Amniotic stem cell (primary cell): ENCODE measurements at regions not wholly inside any gene's neighbourhood (a gene's known extent, or its start where the extent isn't known, plus 50 kb on each side); places are given as distances from the start of the nearest gene placed in this dataset.

Experiments used
- DNase-seq: peaks from one replicate; lab custom pipeline; 2025; lab: John Stamatoyannopoulos, UW

DNA sequence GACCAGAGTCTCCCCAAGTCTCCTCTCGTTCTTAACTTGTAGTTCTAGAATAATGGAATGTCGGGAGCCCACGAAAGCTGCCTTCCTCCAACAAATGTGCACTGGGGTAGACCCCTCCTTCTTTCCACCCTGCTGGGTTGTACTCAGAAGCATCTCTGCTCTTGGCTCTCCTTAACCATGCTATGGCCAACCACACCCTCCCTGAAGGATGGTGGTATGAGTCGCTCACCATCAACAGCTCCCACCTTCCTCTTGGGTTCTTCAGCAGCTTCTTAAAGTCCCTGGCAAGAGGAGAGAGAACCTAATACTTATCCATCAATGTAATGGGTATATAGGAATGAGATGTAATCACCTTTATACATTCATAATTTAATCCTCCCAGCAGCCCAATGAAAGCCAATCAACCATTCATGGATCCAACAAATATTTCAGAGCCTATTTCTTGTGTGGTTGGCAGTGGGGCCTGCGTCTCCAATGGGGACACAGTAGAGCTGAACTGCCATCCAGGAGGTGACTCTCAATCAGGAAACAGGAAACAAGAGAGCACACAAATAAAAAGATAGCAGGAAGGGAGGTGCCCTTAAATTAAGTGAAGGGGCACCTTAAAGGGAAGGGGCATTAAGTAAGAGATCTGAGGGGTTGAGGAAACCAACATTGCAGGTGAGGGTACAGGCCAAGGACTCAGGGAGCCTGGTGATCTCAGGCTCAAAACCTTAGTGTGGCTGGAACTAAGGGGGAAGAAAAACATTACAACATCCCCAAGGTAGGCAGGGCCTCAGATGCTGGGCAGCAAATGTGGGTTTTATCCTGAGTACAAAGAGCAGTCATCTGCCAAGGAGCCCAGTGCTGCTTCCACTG is 64.4 kb upstream of the ETS2 start:
- no peak for DNase-seq

- no peak for DNase-seq
Observed at GRCh38 chr21:38741950-38742256, 63.8 kb upstream of the ETS2 start.

DNA sequence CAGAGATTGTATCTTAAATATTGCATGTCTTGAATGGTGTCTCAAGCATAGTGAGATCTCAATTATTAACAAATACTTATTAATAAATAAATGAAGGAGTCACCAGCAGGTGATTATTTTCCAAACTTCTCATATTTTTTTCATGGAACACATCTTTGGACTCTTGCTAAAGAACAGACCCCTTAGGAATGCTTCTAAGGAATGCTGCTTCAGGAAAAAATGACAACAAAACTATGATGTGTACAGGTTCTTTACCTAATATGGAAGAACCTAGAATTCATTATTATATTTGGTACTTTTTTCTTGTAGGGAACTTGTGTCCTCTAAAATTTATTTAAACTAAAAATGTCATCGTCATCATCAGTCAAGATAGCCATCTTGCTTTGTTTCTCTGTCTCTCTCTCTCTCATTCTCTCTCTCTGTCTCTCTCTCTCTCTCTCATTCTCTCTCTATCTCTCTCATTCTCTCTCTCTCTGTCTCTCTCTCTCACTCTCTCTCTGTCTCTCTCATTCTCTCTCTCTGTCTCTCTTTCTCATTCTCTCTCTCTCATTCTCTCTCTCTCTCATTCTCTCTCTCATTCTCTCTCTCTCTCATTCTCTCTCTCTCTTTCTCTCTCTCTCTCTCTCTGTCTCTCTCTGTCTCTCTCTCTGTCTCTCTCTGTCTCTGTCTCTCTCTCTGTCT is 63.0 kb upstream of the ETS2 start:
- DNase-seq = no peak

- no peak for DNase-seq
Observed at GRCh38 chr21:38743772-38744529, 61.8 kb upstream of the ETS2 start.

- no peak for DNase-seq
Observed at GRCh38 chr21:38744861-38745260, 60.9 kb upstream of the ETS2 start.

DNA sequence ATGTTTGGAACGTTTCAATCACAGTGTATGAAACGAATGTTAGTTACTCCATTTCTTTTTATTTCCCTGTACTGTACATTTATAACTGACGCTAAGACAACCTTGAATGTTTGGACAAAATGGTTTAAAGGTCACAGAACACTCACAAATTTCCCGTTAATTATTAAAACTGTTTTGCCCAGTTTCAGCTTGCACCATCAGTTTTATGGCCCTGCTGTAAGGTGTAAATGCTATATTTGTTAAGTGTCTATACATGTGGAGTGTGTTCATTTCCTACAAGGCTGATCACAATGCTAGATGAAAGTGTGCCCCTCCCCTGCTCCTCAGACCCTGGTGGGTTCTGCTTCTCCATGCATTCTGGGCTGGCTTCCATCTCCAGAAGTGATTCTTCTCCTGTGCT is 57.9 kb upstream of the ETS2 start:
- DNase-seq = no peak

- DNase-seq = no peak
Observed at GRCh38 chr21:38751379-38752050, 54.2 kb upstream of the ETS2 start.

DNA sequence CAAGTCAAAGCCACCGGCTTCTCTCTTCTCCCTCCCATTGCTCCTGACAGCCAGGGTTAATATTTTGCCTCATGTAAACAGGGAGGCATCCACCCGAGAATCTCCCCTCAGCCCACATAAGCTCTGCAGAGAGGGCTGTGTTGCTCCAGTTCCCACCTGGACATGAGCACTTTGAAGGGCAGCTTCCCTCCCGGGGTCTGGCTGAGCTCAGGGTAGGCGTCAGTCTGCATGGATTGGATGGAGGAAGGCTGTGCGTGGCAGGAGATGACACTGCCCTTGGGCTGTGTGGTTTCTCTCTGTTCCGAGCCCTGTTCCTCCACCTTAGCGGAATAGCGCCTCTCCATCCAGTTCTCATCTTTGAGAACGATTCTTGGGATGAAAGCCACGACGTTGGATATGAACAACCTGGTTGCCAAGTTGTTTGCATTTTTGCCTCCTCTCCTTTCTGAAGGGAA is 53.7 kb upstream of the ETS2 start:
- DNase-seq = no peak

DNA sequence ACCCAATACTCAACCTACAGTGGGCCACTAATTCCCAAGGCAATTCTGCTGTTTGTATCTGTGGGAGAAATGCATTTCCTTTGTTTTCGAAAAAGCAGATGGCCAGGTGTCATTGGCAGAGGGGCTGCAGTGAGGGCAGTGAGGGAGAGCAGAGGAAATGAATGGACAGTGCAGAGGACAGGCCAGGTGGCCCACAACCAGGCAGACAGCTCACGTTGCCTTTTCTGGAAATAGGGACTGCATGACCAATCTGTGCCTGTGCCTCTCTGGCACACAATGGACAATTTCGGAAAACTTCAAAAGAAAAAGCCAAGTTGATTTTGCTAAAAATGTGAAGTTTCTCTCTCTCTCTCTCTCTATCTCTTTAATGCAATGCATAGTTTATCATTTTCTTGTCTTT is 52.6 kb upstream of the ETS2 start:
- DNase-seq = no peak

- DNase-seq = no peak
Observed at GRCh38 chr21:38753557-38753971, 52.2 kb upstream of the ETS2 start.
